Panc1 (cell line): ENCODE measurements at regions not wholly inside any gene's neighbourhood (a gene's known extent, or its start where the extent isn't known, plus 50 kb on each side); places are given as distances from the start of the nearest gene placed in this dataset.

Experiments
- ATAC-seq: fragments of 200-7000 bp; cut with Tn5 transposase; 2 replicates; pipeline ENCODE4 v1.9.1; 2020; ENCODE audit warnings: mild to moderate bottlenecking, moderate library complexity
- BruUV-seq: library from RNA; stranded (reverse); fragments of 400-500 nt; replicated peaks from 2 replicates; lab custom pipeline; 2021; lab: Mats Ljungman, UMichigan
- CTCF ChIA-PET: fragments of 300-600 bp; sonication (Branson Sonifier 250); formaldehyde crosslinking; loops from one replicate; lab custom pipeline; 2022; ENCODE audit warnings: antibody characterized with exemption; lab: Charles Lee
- POLR2A ChIA-PET: fragments of 300-600 bp; sonication (Branson Sonifier 250); formaldehyde crosslinking; loops from one replicate; lab custom pipeline; 2022; ENCODE audit warnings: antibody characterized with exemption; lab: Charles Lee
- DNase-seq: peaks from one replicate; pipeline ENCODE4 v3.0.0-alpha.2; 2010; ENCODE audit warnings: low read depth, low spot score
- H3K27ac ChIP-seq: 2 replicates; pipeline ENCODE4 v1.5.1; 2011; ENCODE audit warnings: mild to moderate bottlenecking, low read length, inconsistent platforms
- H3K27me3 ChIP-seq: fragments of 200-500 bp; sonication (Bioruptor generic); 2 replicates; pipeline ENCODE4 v1.6.0; 2014; ENCODE audit warnings: low read length, inconsistent platforms; ENCODE audit not compliant: control insufficient read depth, insufficient read depth
- H3K36me3 ChIP-seq: fragments of 200-500 bp; sonication (Bioruptor generic); 2 replicates; pipeline ENCODE4 v1.5.1; 2014; ENCODE audit warnings: inconsistent platforms, mild to moderate bottlenecking, low read length, moderate library complexity; ENCODE audit not compliant: control insufficient read depth, insufficient read depth
- H3K4me1 ChIP-seq: 2 replicates; pipeline ENCODE4 v1.5.1; 2011; ENCODE audit warnings: inconsistent platforms, mild to moderate bottlenecking, low read length, moderate library complexity; ENCODE audit not compliant: control insufficient read depth, insufficient read depth
- H3K4me3 ChIP-seq, 2 experiments: 2 replicates each; pipeline ENCODE4 v1.5.1; 2011 to 2012; ENCODE audit warnings: low read depth in 2 of 2, low read length in 2 of 2, mild to moderate bottlenecking in 2 of 2, inconsistent platforms in 1 of 2, moderate library complexity in 1 of 2
- H3K9me3 ChIP-seq: fragments of 200-500 bp; sonication (Bioruptor generic); 2 replicates; pipeline ENCODE4 v1.5.1; 2014; ENCODE audit warnings: low read depth, mild to moderate bottlenecking, inconsistent platforms, low read length, moderate library complexity; ENCODE audit not compliant: control insufficient read depth, insufficient read depth
- CTCF ChIP-seq: fragments of 450-650 bp; IDR thresholded peaks from 2 replicates; pipeline ENCODE4 v1.5.1; 2017; ENCODE audit warnings: mild to moderate bottlenecking
- POLR2AphosphoS5 ChIP-seq: IDR thresholded peaks from 2 replicates; pipeline ENCODE4 v1.6.1; 2012; ENCODE audit warnings: mild to moderate bottlenecking, low read depth, low read length, moderate library complexity
- REST ChIP-seq, 2 experiments: IDR thresholded peaks; 2 replicates each; pipeline ENCODE4 v1.6.1; 2011 to 2012; ENCODE audit warnings: low read depth in 2 of 2, control low read depth in 1 of 2, low read length in 1 of 2, mild to moderate bottlenecking in 1 of 2, moderate library complexity in 1 of 2; ENCODE audit not compliant: insufficient read depth in 1 of 2
- SIN3A ChIP-seq: IDR thresholded peaks from 2 replicates; pipeline ENCODE4 v1.6.1; 2012; ENCODE audit warnings: low read depth, mild to moderate bottlenecking, low read length, moderate library complexity, borderline replicate concordance; ENCODE audit not compliant: insufficient read depth
- TCF7L2 ChIP-seq: IDR thresholded peaks from 2 replicates; pipeline ENCODE4 v1.6.1; 2011; ENCODE audit warnings: mild to moderate bottlenecking, low read depth, low read length, inconsistent platforms
- in situ Hi-C: cut with HindIII; loops from 2 replicates; pipeline ENCODE4 v1.10.0; 2016; ENCODE audit warnings: low sequenced_read_pairs, low pct_unique_long_range_greater_than_20kb
- intact Hi-C: fragments of 100-400 bp; cut with micrococcal nuclease; formaldehyde crosslinking; loops from one replicate; pipeline ENCODE4 v1.10.0; 2022; ENCODE audit not compliant: unreplicated experiment

- in situ Hi-C loops (no loop called here), intact Hi-C loops (no loop called here)
- no peaks in the 10 kb centered on the region for H3K27me3 ChIP-seq
- ATAC-seq: no peak
- H3K4me1 ChIP-seq: no peaks in the 10 kb centered on the region
- no peak for TF ChIP-seq CTCF
- TF ChIP-seq TCF7L2: no peak
- TF ChIP-seq POLR2AphosphoS5: no peak
- no peak for TF ChIP-seq SIN3A
- TF ChIP-seq REST (IDR thresholded peaks at IDR 0.05; ENCODE audit: insufficient read depth in 1 of 2, low read depth in 2 of 2, low read length in 1 of 2): no peak
- no peak overlapping the region for H3K4me3 ChIP-seq
- no TSS peak for BruUV-seq
- H3K27ac ChIP-seq: no peak overlapping the region
- no peaks in the 10 kb centered on the region for H3K36me3 ChIP-seq
- H3K9me3 ChIP-seq: no peaks in the 10 kb centered on the region
- ChIA-PET CTCF (no interaction called here), POLR2A (no interaction called here)
- no peak for DNase-seq
Measured at GRCh38 chr13:107563099-107563925, 652.0 kb downstream of the LIG4 start.

GRCh38 chr13:107562203-107562602 lies 653.1 kb downstream of the LIG4 start:
- in situ Hi-C loops: no loop called here
- POLR2A ChIA-PET: no interaction called here

More at GRCh38 chr13:107562203-107562602, 653.1 kb downstream of the LIG4 start:
- intact Hi-C loops: no loop called here
- no peaks in the 10 kb centered on the region for H3K9me3 ChIP-seq
- H3K36me3 ChIP-seq: no peaks in the 10 kb centered on the region
- CTCF ChIA-PET: interaction anchor here (0.7 kb wide), 1 partner anchor 298 kb away, joined by 3 read pairs; no protein-coding TSS in a partner anchor
- H3K4me1 ChIP-seq: no peaks in the 10 kb centered on the region
- TF ChIP-seq REST (IDR thresholded peaks at IDR 0.05; ENCODE audit: insufficient read depth in 1 of 2, low read depth in 2 of 2, low read length in 1 of 2): no peak
- TF ChIP-seq POLR2AphosphoS5: no peak
- no peak for TF ChIP-seq TCF7L2
- no peak for TF ChIP-seq CTCF
- TF ChIP-seq SIN3A: no peak
- no peak overlapping the region for H3K27ac ChIP-seq
- DNase-seq: no peak
- no TSS peak for BruUV-seq
- no peaks in the 10 kb centered on the region for H3K27me3 ChIP-seq
- ATAC-seq: no peak
- no peak overlapping the region for H3K4me3 ChIP-seq
